HG03280 (cell line): ENCODE measurements at regions not wholly inside any gene's neighbourhood (a gene's known extent, or its start where the extent isn't known, plus 50 kb on each side); places are given as distances from the start of the nearest gene placed in this dataset.
A peak's percentile ranks its signal among the peaks of the same experiment; 100 is the strongest.

ENCODE experiments used
- ATAC-seq: cut with Tn5 transposase; IDR thresholded peaks from one replicate; pipeline ENCODE4 v1.9.1; 2021; ENCODE audit warnings: mild to moderate bottlenecking, moderate library complexity; ENCODE audit not compliant: unreplicated experiment

- peak; percentile 79 for ATAC-seq
Measured at GRCh38 chr5:117999939-118000549, 988.3 kb downstream of the DTWD2 start.

- ATAC-seq: no peak
Measured at GRCh38 chr5:117982691-117983090, 1005.7 kb downstream of the DTWD2 start.

GRCh38 chr5:117973785-117974184 lies 1014.6 kb downstream of the DTWD2 start:
- ATAC-seq: no peak

- no peak for ATAC-seq
Measured at GRCh38 chr5:117955831-117956230, 1032.5 kb downstream of the DTWD2 start.

- ATAC-seq: no peak
Measured at GRCh38 chr5:117954331-117954730, 1034.0 kb downstream of the DTWD2 start.

GRCh38 chr5:117953272-117953671 lies 1035.1 kb downstream of the DTWD2 start:
- ATAC-seq: no peak

- no peak for ATAC-seq
Measured at GRCh38 chr5:117947836-117948235, 1040.5 kb downstream of the DTWD2 start.

GRCh38 chr5:117947121-117947520 lies 1041.2 kb downstream of the DTWD2 start:
- ATAC-seq: no peak

GRCh38 chr5:117945258-117945657 lies 1043.1 kb downstream of the DTWD2 start:
- no peak for ATAC-seq

- ATAC-seq: no peak
Measured at GRCh38 chr5:117943541-117943940, 1044.8 kb downstream of the DTWD2 start.

GRCh38 chr5:117942861-117943519 lies 1045.4 kb downstream of the DTWD2 start:
- no peak for ATAC-seq

GRCh38 chr5:117893211-117893610 lies 1095.1 kb downstream of the DTWD2 start:
- ATAC-seq: no peak

GRCh38 chr5:117892360-117892759 lies 1096.0 kb downstream of the DTWD2 start:
- no peak for ATAC-seq

- ATAC-seq: no peak
Measured at GRCh38 chr5:117889596-117889995, 1098.8 kb downstream of the DTWD2 start.

GRCh38 chr5:117888688-117889087 lies 1099.7 kb downstream of the DTWD2 start:
- peak; percentile 84 for ATAC-seq

GRCh38 chr5:117881426-117882230 lies 1106.7 kb downstream of the DTWD2 start:
- no peak for ATAC-seq

- ATAC-seq: no peak
Measured at GRCh38 chr5:117880932-117881331, 1107.4 kb downstream of the DTWD2 start.

GRCh38 chr5:117877731-117878130 lies 1110.6 kb downstream of the DTWD2 start:
- ATAC-seq: no peak

- ATAC-seq: no peak
Measured at GRCh38 chr5:117872798-117873368, 1115.5 kb downstream of the DTWD2 start.

- ATAC-seq: no peak
Measured at GRCh38 chr5:117869596-117869995, 1118.8 kb downstream of the DTWD2 start.

- ATAC-seq: no peak
Measured at GRCh38 chr5:117863586-117864296, 1124.6 kb downstream of the DTWD2 start.
